Liver (tissue), 8 donors: ENCODE measurements at regions not wholly inside any gene's neighbourhood (a gene's known extent, or its start where the extent isn't known, plus 50 kb on each side); places are given as distances from the start of the nearest gene placed in this dataset.

Experiments used
- DNase-seq: peaks from one replicate; pipeline ENCODE4 v3.0.0-alpha.2; 2017; ENCODE audit warnings: low spot score
- H3K27ac ChIP-seq, 2 donors: one replicate each; pipeline ENCODE4 v1.7.0; 2013; ENCODE audit warnings: inconsistent platforms in 2 of 2, low read length in 2 of 2, control low read depth in 1 of 2, low read depth in 1 of 2, mild to moderate bottlenecking in 1 of 2
- H3K27me3 ChIP-seq, 4 donors: one replicate each; pipeline versions ENCODE4 v1.6.1 to v1.7.0; 2013; ENCODE audit warnings: low read length in 3 of 4, inconsistent platforms in 1 of 4, mild to moderate bottlenecking in 1 of 4, moderate library complexity in 1 of 4; ENCODE audit not compliant: control insufficient read depth in 4 of 4, insufficient read depth in 4 of 4
- H3K36me3 ChIP-seq, 4 donors: one replicate each; pipeline versions ENCODE4 v1.6.1 to v1.7.0; 2013; ENCODE audit warnings: low read length in 3 of 4, mild to moderate bottlenecking in 3 of 4, low read depth in 1 of 4, moderate library complexity in 1 of 4; ENCODE audit not compliant: control insufficient read depth in 4 of 4, insufficient read depth in 3 of 4
- H3K4me1 ChIP-seq, 4 donors: one replicate each; pipeline versions ENCODE4 v1.6.1 to v1.7.0; 2013; ENCODE audit warnings: low read length in 3 of 4, mild to moderate bottlenecking in 3 of 4, moderate library complexity in 1 of 4; ENCODE audit not compliant: control insufficient read depth in 4 of 4, insufficient read depth in 4 of 4
- H3K4me3 ChIP-seq, 3 donors: one replicate each; pipeline versions ENCODE4 v1.6.1 to v1.7.0; 2013; ENCODE audit warnings: low read length in 3 of 3, control low read depth in 1 of 3, low read depth in 1 of 3, mild to moderate bottlenecking in 1 of 3
- H3K9ac ChIP-seq, 2 donors: one replicate each; pipeline ENCODE4 v1.7.0; 2013; ENCODE audit warnings: low read length in 2 of 2, mild to moderate bottlenecking in 2 of 2, moderate library complexity in 2 of 2, control low read depth in 1 of 2, low read depth in 1 of 2
- H3K9me3 ChIP-seq, 4 donors: one replicate each; pipeline versions ENCODE4 v1.6.1 to v1.7.0; 2013; ENCODE audit warnings: low read length in 3 of 4; ENCODE audit not compliant: control insufficient read depth in 4 of 4
- CTCF ChIP-seq: fragments of 150-350 bp; IDR thresholded peaks from 2 replicates; pipeline ENCODE4 v1.5.1; 2017; ENCODE audit warnings: improper control_type of control experiment, low read depth, low read length; ENCODE audit not compliant: missing input control
- EGR1 ChIP-seq, 2 donors: IDR thresholded peaks; 2 replicates each; pipeline ENCODE4 v1.6.1; 2016 to 2018; ENCODE audit warnings: antibody characterized with exemption in 2 of 2, low read depth in 2 of 2
- FOXA1 ChIP-seq: IDR thresholded peaks from 2 replicates; pipeline ENCODE4 v1.6.1; 2016; ENCODE audit warnings: antibody characterized with exemption
- FOXA2 ChIP-seq: IDR thresholded peaks from 2 replicates; pipeline ENCODE4 v1.6.1; 2016; ENCODE audit warnings: antibody characterized with exemption
- GABPA ChIP-seq, 2 donors: IDR thresholded peaks in 1 of 2; conservative IDR thresholded peaks in 1 of 2; 2 replicates each; pipeline ENCODE4 v1.6.1; 2016; ENCODE audit warnings: antibody characterized with exemption in 2 of 2, mild to moderate bottlenecking in 1 of 2, moderate library complexity in 1 of 2
- HNF4A ChIP-seq, 2 donors: conservative IDR thresholded peaks; 2 replicates each; pipeline ENCODE4 v1.6.1; 2016; ENCODE audit warnings: antibody characterized with exemption in 2 of 2, mild to moderate bottlenecking in 2 of 2
- HNF4G ChIP-seq: IDR thresholded peaks from 2 replicates; pipeline ENCODE4 v1.6.1; 2016; ENCODE audit warnings: antibody characterized with exemption
- JUND ChIP-seq, 2 donors: IDR thresholded peaks; 2 replicates each; pipeline ENCODE4 v1.6.1; 2016; ENCODE audit warnings: antibody characterized with exemption in 2 of 2
- NR2F2 ChIP-seq: IDR thresholded peaks from 2 replicates; pipeline ENCODE4 v1.6.1; 2016; ENCODE audit warnings: antibody characterized with exemption
- RAD21 ChIP-seq, 2 donors: IDR thresholded peaks; 2 replicates each; pipeline ENCODE4 v1.6.1; 2016; ENCODE audit warnings: antibody characterized with exemption in 2 of 2, mild to moderate bottlenecking in 2 of 2
- REST ChIP-seq: IDR thresholded peaks from 2 replicates; pipeline ENCODE4 v1.6.1; 2016; ENCODE audit warnings: antibody characterized with exemption, mild to moderate bottlenecking
- RXRA ChIP-seq, 2 donors: IDR thresholded peaks; 2 replicates each; pipeline ENCODE4 v1.6.1; 2017 to 2018; ENCODE audit warnings: antibody characterized with exemption in 2 of 2, mild to moderate bottlenecking in 1 of 2
- SP1 ChIP-seq: IDR thresholded peaks from 2 replicates; pipeline ENCODE4 v1.6.1; 2018; ENCODE audit warnings: antibody characterized with exemption, mild to moderate bottlenecking
- TAF1 ChIP-seq: conservative IDR thresholded peaks from 2 replicates; pipeline ENCODE4 v1.6.1; 2016; ENCODE audit warnings: antibody characterized with exemption, mild to moderate bottlenecking
- YY1 ChIP-seq: IDR thresholded peaks from 2 replicates; pipeline ENCODE4 v1.6.1; 2016; ENCODE audit warnings: antibody characterized with exemption, mild to moderate bottlenecking
- WGBS: extraction: QIAGEN DNeasy Blood & Tissue Kit; methylation state at CpG from one replicate; pipeline ENCODE4 v1.1.7; 2013; 5-methylcytosine and 5-hydroxymethylcytosine counted together
- TF ChIP-seq, protein P1 (sequence below): IDR thresholded peaks from 2 replicates; pipeline ENCODE4 v1.6.1; 2016; ENCODE audit warnings: antibody characterized with exemption
- TF ChIP-seq, protein P2 (sequence below): IDR thresholded peaks from 2 replicates; pipeline ENCODE4 v1.6.1; 2016; ENCODE audit warnings: antibody characterized with exemption
- TF ChIP-seq, protein P3 (sequence below): IDR thresholded peaks from 2 replicates; pipeline ENCODE4 v1.6.1; 2016; ENCODE audit warnings: antibody characterized with exemption
- donor health status: healthy.
- donor health status: healthy.
- donor health status: healthy.
- donor health status: healthy.
- donor health status: healthy.

DNA sequence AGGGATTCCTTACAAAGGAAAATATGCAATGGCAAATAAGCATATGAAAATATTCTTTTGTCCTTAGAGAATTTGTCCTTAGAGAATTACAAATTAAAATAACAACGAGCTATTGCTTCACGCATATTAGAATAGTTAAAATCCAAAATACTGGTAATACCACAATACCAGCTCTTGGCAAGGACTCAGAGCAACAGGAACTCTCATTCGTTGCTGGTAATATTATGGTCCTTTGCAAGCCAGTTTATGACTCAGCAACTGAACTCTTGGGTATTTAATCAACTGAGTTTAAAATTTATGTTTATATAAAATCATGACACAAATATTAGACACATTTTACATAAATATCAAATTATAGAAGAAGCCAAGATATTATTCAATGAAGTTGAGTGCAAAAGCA lies 1730.4 kb downstream of the SI start:
- WGBS: 70% methylated on average over 3 of the region's 3 CpGs
- no peaks in the 10 kb centered on the region for H3K36me3 ChIP-seq
- no peaks in the 10 kb centered on the region for H3K4me1 ChIP-seq
- TF ChIP-seq EGR1 (IDR thresholded peaks at IDR 0.05; ENCODE audit: low read depth in 2 of 2): no peak
- TF ChIP-seq TAF1: no peak
- TF ChIP-seq SP1: no peak
- no peak for TF ChIP-seq CTCF
- TF ChIP-seq RXRA (IDR thresholded peaks at IDR 0.05): no peak
- TF ChIP-seq JUND (IDR thresholded peaks at IDR 0.05): no peak
- TF ChIP-seq YY1: no peak
- TF ChIP-seq FOXA1: no peak
- TF ChIP-seq NR2F2: no peak
- no peak for TF ChIP-seq REST
- no peak for TF ChIP-seq GABPA (IDR thresholded peaks at IDR 0.05 in 1 of 2, conservative IDR thresholded peaks at IDR 0.05 in 1 of 2)
- TF ChIP-seq HNF4G: no peak
- TF ChIP-seq FOXA2: no peak
- TF ChIP-seq, protein P1, sequence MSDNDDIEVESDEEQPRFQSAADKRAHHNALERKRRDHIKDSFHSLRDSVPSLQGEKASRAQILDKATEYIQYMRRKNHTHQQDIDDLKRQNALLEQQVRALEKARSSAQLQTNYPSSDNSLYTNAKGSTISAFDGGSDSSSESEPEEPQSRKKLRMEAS: no peak
- no peak for TF ChIP-seq RAD21 (IDR thresholded peaks at IDR 0.05)
- TF ChIP-seq, protein P2, sequence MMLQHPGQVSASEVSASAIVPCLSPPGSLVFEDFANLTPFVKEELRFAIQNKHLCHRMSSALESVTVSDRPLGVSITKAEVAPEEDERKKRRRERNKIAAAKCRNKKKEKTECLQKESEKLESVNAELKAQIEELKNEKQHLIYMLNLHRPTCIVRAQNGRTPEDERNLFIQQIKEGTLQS: no peak
- no peak for TF ChIP-seq HNF4A (conservative IDR thresholded peaks at IDR 0.05)
- TF ChIP-seq, protein P3, sequence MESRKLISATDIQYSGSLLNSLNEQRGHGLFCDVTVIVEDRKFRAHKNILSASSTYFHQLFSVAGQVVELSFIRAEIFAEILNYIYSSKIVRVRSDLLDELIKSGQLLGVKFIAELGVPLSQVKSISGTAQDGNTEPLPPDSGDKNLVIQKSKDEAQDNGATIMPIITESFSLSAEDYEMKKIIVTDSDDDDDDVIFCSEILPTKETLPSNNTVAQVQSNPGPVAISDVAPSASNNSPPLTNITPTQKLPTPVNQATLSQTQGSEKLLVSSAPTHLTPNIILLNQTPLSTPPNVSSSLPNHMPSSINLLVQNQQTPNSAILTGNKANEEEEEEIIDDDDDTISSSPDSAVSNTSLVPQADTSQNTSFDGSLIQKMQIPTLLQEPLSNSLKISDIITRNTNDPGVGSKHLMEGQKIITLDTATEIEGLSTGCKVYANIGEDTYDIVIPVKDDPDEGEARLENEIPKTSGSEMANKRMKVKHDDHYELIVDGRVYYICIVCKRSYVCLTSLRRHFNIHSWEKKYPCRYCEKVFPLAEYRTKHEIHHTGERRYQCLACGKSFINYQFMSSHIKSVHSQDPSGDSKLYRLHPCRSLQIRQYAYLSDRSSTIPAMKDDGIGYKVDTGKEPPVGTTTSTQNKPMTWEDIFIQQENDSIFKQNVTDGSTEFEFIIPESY: no peak
- no peak for DNase-seq
- H3K27me3 ChIP-seq: no peaks in the 10 kb centered on the region
- H3K4me3 ChIP-seq: no peak overlapping the region
- H3K9me3 ChIP-seq: no peaks in the 10 kb centered on the region
- no peak overlapping the region for H3K27ac ChIP-seq
- H3K9ac ChIP-seq: no peak overlapping the region

DNA sequence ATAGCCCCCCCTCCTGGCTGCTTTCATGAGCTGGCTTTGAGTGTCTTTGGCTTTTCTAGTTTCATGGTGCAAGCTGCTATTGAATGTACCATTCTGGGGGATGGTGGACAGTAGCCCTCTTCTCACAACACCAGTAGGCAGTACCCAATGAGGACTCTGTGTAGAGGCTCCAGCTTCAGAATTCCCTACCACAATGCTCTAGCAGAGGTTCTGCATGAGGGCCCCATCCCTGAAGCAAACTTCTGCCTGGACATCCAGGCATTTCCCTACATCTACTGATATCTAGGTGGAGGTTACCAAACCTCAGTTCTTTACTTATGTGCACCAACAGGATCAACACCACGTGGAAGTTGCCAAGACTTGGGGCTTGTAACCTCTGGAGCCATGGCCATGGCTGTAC lies 1742.9 kb downstream of the SI start:
- 38% methylated on average over 1 of the region's 1 CpG for WGBS
- H3K27me3 ChIP-seq: no peaks in the 10 kb centered on the region
- TF ChIP-seq SP1 (no peak), FOXA2 (no peak), FOXA1 (no peak), YY1 (no peak), RXRA (IDR thresholded peaks at IDR 0.05) (no peak), GABPA (IDR thresholded peaks at IDR 0.05 in 1 of 2, conservative IDR thresholded peaks at IDR 0.05 in 1 of 2) (no peak), JUND (IDR thresholded peaks at IDR 0.05) (no peak), CTCF (no peak), NR2F2 (no peak), TAF1 (no peak), REST (no peak)
- TF ChIP-seq, protein P1: no peak
- no peak overlapping the region for H3K4me3 ChIP-seq
- no peak overlapping the region for H3K27ac ChIP-seq
- H3K4me1 ChIP-seq: no peaks in the 10 kb centered on the region
- H3K9me3 ChIP-seq: peaks cover 2 to 13% (median 4%) of the 10 kb centered on the region in 4 donors
- no peaks in the 10 kb centered on the region for H3K36me3 ChIP-seq
- no peak for DNase-seq
- H3K9ac ChIP-seq: no peak overlapping the region
